HAP-1 (cell line): ENCODE measurements at regions not wholly inside any gene's neighbourhood (a gene's known extent, or its start where the extent isn't known, plus 50 kb on each side); places are given as distances from the start of the nearest gene placed in this dataset.

Experiments
- DNase-seq, 2 experiments: peaks; one replicate each; pipeline ENCODE4 v3.0.0-alpha.2; 2016 to 2020; ENCODE audit warnings: low spot score in 2 of 2
- H3K27me3 ChIP-seq: fragments of 250-450 bp; sonication (Bioruptor Pico); 2 replicates; pipeline ENCODE4 v1.5.1; 2020; ENCODE audit warnings: low read depth, mild to moderate bottlenecking, moderate library complexity
- H3K36me3 ChIP-seq: fragments of 250-450 bp; sonication (Bioruptor Pico); replicated peaks from 2 replicates; pipeline ENCODE4 v1.5.1; 2020; ENCODE audit warnings: mild to moderate bottlenecking
- H3K4me1 ChIP-seq: fragments of 250-450 bp; sonication (Bioruptor Pico); 2 replicates; pipeline ENCODE4 v1.5.1; 2020; ENCODE audit warnings: mild to moderate bottlenecking
- H3K4me3 ChIP-seq: fragments of 250-450 bp; sonication (Bioruptor Pico); 2 replicates; pipeline ENCODE4 v1.5.1; 2020; ENCODE audit warnings: mild to moderate bottlenecking, moderate library complexity
- H3K9me3 ChIP-seq: fragments of 250-450 bp; sonication (Bioruptor Pico); 2 replicates; pipeline ENCODE4 v1.5.1; 2020; ENCODE audit warnings: mild to moderate bottlenecking, moderate library complexity
- in situ Hi-C: fragments of 300-500 bp; cut with MboI; formaldehyde crosslinking; loops from 3 replicates; pipeline ENCODE4 v1.14.3; 2020; ENCODE audit warnings: low sequenced_read_pairs, inconsistent platforms, mixed read lengths

DNA sequence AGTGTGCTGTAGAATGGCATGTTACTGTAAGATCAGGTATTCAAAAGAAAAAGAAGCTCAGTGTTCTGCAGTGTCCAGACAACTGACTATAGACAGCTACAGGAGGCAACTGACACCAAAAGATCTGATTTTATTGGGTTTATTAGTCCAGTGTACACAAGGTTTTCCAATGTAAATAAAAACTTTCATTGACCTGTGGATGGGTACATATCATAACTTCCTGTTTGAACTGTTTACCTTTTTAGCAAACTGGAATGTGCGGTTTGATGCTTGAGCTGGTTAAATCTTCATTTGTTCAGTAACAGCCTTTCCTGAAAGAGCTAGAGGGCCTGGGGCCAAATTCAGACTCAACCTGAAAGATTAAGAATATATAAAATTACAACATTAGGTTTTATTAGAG lies 172.6 kb upstream of the SP8 start:
- DNase-seq, result no peak
- no peaks in the 10 kb centered on the region for H3K27me3 ChIP-seq
- H3K4me3 ChIP-seq, result no peak overlapping the region

DNA sequence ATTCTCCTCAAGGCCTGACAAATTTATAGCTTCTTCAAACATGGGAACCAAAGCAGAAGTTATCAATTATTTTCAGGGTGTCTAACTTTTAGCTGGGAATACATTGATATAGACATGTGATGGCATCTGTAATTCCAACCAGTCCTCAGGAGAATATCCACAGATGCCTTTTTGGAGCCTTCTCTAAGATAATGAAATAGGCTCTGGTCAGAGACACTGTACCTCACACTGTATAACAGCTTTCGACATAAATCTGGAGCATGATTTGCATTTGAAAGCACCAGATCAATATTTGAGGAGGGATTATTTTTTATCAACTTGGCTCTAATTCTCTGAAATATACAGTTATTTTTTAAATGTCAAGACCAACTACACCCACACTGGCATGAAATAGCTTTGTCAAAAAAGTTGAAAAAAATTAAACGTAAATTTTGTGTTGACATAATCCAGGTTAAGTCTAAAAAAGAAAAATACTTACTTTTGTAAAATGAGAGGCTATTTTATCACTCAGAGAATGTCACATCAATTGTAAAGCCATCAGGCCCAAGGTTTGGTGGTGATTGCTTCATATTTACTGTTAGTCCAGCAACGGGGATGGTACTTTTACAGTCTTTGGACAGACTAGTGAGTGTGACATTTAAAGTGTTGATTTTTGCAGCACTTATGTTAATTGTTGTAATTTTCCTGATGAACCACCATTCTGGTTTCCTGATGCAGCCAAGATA lies 177.0 kb upstream of the SP8 start:
- no peaks in the 10 kb centered on the region for H3K9me3 ChIP-seq
- peaks cover 23% of the 10 kb centered on the region for H3K4me1 ChIP-seq
- in situ Hi-C loops, result no loop called here
- H3K36me3 ChIP-seq, result no peaks in the 10 kb centered on the region
- no peak overlapping the region for H3K4me3 ChIP-seq
- peak in 1 of 2 experiments; percentile 44 for DNase-seq
- H3K27me3 ChIP-seq, result no peaks in the 10 kb centered on the region

More for the DNA sequence above, 172.6 kb upstream of the SP8 start:
- no peaks in the 10 kb centered on the region for H3K9me3 ChIP-seq
- in situ Hi-C loops, result no loop called here
- H3K36me3 ChIP-seq, result no peaks in the 10 kb centered on the region
- H3K4me1 ChIP-seq, result peaks cover 14% of the 10 kb centered on the region

DNA sequence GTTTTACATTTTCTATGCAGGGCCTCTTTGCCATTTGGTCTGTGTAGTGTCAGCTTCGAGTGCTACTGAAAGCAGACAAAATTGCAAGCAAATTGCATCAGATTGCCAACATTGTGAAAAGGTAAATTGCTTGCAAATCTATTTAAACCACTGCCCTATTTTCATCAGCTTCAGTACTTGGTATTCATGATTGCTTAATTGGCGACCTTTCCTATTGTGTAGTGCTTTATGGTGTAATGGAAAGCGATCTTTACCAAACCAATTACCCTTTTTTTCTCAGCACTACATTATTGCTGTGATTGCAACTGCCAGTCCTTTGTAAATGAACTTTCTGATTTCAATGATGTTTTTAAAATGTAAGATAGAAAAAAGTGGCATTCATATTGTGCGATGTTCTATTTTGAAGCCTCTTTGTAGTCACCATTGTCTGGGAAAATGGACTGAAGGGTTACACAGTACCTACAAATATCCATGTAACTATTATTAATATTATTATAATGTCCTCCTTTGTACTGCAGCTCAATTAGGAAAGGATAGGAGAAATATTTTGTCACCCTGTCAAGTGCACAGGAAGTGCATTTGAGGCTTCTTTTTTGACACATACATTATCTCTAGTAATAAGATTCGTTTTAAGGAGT lies 177.7 kb upstream of the SP8 start:
- Histone ChIP-seq H3K4me1 (peaks cover 23% of the 10 kb centered on the region), H3K9me3 (no peaks in the 10 kb centered on the region), H3K4me3 (no peak overlapping the region), H3K36me3 (no peaks in the 10 kb centered on the region), H3K27me3 (no peaks in the 10 kb centered on the region)
- DNase-seq, result peak; percentile 41 to 86
- in situ Hi-C loops, result no loop called here

DNA sequence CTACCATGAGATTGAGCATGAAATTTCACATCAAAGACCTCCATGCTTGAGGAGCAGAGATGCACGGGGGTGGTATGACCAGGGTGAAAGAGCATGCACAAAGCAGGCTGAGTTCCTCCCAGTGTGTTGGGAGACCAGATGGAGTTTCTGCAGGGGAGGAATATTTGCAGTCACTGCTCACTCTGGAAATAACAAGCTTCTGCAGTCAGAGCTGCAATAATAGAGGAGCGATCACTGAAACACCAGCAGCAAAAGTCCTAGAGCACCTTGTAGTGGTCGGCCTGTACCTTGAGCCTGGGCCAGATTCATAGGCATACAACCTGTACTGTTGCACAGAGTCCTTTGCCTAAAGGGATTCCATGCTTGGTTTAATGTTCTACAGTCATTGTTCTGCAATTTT lies 184.5 kb upstream of the SP8 start:
- Histone ChIP-seq H3K36me3 (no peaks in the 10 kb centered on the region), H3K9me3 (no peaks in the 10 kb centered on the region), H3K27me3 (no peaks in the 10 kb centered on the region), H3K4me1 (no peaks in the 10 kb centered on the region), H3K4me3 (no peak overlapping the region)
- in situ Hi-C loops, result no loop called here
- no peak for DNase-seq

DNA sequence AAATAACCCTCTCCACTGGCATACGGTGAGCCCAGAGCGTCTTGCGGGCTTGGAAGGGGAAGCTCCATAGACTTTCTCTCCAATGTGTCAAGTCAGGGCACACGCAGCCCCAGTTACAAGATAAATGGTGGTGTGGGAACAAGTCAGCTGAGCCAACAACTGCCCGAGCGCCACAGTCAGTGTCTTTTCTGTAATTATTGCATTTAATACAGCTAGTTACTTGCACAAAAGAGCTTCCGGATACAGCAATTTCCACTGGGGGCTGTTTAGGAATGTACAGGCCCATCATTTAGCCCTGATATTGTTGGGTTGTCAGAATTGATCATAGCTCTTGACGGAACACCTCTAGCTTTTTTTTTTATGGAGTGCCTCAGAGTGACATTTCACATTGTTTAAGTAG lies 193.5 kb upstream of the SP8 start:
- Histone ChIP-seq H3K36me3 (no peaks in the 10 kb centered on the region), H3K4me3 (no peak overlapping the region), H3K27me3 (no peaks in the 10 kb centered on the region), H3K4me1 (peaks cover 3% of the 10 kb centered on the region; the same call in 1 of the 2 replicates), H3K9me3 (no peaks in the 10 kb centered on the region)
- in situ Hi-C loops, result no loop called here
- DNase-seq, result no peak

DNA sequence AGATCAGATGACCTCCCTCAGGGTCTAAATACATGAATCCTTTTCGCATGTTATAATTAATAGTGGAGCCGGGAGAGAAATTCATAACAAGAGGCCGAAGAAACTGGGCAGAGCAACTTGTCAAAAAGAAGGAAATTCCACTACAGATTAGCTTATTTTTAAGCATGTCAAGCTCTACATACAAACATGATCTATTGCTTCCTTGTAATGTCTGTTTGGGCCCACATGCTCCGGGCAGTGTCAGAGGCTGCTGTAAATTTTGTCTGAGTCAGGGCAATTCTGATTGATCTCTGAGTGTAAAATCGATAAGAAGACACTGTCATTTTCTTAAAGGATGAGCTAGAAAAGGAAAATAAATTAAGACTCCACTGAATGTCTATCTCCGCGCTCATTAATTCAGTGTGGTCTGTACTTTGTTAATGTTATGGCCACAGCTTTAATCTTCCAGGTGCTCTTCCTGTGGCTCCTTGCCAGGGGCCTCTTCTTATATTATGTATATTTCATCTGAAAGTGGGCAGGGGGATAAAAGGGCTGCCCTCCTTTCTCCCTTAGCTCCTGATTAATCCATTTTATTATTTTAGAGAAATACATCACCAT lies 194.1 kb upstream of the SP8 start:
- H3K4me3 ChIP-seq, result no peak overlapping the region
- peak in 1 of 2 experiments; percentile 20 for DNase-seq
- no peaks in the 10 kb centered on the region for H3K9me3 ChIP-seq
- in situ Hi-C loops, result no loop called here
- no peaks in the 10 kb centered on the region for H3K27me3 ChIP-seq
- H3K36me3 ChIP-seq, result no peaks in the 10 kb centered on the region
- peaks cover 3% of the 10 kb centered on the region; the same call in 1 of the 2 replicates for H3K4me1 ChIP-seq

DNA sequence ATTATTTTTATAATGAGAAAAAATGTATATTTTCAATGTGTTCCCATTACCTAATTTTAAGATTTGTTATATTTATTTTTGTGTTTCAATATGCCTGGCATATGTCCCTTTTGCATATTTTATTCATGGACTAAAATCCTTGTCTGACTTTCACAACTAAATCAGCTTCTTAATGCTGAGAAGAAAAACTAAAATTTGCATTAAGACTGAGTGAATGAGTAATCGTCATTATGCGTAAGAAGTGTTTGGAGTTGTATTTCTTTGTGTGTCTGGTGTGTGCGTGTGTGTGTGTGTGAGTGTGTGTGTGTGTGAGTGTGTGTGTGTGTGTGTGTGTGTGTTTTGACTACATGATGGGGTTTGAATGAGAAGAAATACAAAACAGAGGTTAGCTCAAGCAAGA lies 201.7 kb upstream of the SP8 start:
- peak; percentile 15 to 31 for DNase-seq
- H3K9me3 ChIP-seq, result no peaks in the 10 kb centered on the region
- no peaks in the 10 kb centered on the region for H3K36me3 ChIP-seq

DNA sequence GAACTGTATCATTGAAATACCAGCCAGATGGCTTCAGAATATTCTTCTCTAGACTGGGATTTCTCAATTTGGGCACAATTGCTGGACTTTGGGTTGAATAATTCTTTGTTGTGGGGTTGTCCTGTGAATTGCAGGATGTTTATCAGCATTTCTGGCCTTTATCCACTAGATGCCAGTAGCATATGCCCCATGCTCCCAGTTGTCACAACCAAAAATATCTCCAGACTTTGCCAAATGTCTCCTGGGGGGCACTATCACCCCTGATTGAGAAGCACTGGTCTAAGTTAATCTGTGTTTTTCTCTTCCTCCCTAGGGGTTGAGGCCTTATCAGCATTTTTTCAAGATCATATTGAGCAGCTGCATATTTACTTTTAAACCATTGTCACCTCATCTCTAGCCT lies 204.9 kb upstream of the SP8 start:
- Histone ChIP-seq H3K9me3 (no peaks in the 10 kb centered on the region), H3K4me1 (peaks cover 4% of the 10 kb centered on the region; the same call in 1 of the 2 replicates), H3K4me3 (no peak overlapping the region), H3K27me3 (no peaks in the 10 kb centered on the region), H3K36me3 (no peaks in the 10 kb centered on the region)
- in situ Hi-C loops, result no loop called here
- no peak for DNase-seq

More for the DNA sequence above, 201.7 kb upstream of the SP8 start:
- peaks cover 4% of the 10 kb centered on the region; the same call in 1 of the 2 replicates for H3K4me1 ChIP-seq
- H3K27me3 ChIP-seq, result no peaks in the 10 kb centered on the region
- no peak overlapping the region for H3K4me3 ChIP-seq
- in situ Hi-C loops, result no loop called here

DNA sequence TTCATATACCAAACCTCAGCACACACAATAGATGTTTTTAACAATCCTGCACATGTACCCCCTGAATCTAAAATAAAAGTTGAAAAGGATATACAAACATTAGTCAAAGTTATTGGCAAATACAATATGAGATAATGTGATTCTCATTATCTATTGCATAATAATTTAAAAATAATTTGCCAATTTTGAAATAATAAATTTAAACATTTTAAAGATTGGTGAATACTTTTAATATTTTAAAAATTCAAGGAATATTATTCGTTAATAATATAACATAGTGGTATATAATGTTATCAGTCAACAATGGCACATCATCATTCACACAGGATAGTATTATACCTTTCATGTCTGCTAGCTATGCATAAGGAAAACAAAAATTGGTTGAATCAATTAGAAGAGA lies 207.0 kb upstream of the SP8 start:
- no peaks in the 10 kb centered on the region for H3K27me3 ChIP-seq
- no peak overlapping the region for H3K4me3 ChIP-seq
- no peaks in the 10 kb centered on the region for H3K36me3 ChIP-seq
- H3K9me3 ChIP-seq, result no peaks in the 10 kb centered on the region
- in situ Hi-C loops, result no loop called here
- H3K4me1 ChIP-seq, result peaks cover 2% of the 10 kb centered on the region
- no peak for DNase-seq

DNA sequence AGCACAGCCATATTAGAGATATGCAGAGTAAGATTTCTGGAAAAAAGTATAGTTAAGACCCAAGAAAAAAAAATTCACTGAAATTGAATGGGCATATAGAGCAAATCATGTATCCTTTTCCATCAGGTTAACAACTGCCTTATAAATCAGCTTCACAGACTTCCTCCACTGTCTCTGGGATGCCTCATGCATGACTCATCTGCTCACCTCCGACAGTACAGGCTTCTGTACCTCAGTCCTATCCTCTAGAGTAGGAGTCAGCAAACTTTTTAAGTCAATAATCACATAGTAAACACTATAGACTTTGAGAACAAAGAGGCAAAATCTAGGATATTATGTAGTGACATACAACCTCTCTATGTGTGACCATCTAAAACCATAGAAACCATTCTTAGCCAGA lies 211.6 kb upstream of the SP8 start:
- no peaks in the 10 kb centered on the region; the same call in 1 of the 2 replicates for H3K4me1 ChIP-seq
- in situ Hi-C loops, result no loop called here
- H3K4me3 ChIP-seq, result no peak overlapping the region
- no peaks in the 10 kb centered on the region for H3K9me3 ChIP-seq
- no peak for DNase-seq
- no peaks in the 10 kb centered on the region for H3K27me3 ChIP-seq
- H3K36me3 ChIP-seq, result no peaks in the 10 kb centered on the region

DNA sequence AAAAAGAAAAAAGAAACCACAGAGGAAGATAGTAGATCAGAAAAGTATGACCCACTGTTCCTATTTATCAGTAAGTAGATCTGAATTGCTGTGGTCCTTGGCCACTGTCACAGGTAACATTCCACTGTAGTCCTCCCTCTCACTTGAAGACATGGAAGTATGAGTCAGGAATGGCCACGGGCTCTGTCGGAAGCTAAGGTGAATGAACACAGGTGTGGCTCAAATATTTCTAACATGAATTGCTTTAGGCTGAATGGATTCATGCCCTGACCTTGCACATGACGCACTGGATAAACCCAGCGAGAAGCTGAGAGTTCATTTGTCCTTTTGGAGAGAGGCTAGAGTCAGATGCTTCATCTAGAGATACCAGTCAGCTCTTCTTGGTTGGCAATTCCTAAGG lies 224.5 kb upstream of the SP8 start:
- H3K27me3 ChIP-seq, result no peaks in the 10 kb centered on the region
- in situ Hi-C loops, result no loop called here
- no peak for DNase-seq

DNA sequence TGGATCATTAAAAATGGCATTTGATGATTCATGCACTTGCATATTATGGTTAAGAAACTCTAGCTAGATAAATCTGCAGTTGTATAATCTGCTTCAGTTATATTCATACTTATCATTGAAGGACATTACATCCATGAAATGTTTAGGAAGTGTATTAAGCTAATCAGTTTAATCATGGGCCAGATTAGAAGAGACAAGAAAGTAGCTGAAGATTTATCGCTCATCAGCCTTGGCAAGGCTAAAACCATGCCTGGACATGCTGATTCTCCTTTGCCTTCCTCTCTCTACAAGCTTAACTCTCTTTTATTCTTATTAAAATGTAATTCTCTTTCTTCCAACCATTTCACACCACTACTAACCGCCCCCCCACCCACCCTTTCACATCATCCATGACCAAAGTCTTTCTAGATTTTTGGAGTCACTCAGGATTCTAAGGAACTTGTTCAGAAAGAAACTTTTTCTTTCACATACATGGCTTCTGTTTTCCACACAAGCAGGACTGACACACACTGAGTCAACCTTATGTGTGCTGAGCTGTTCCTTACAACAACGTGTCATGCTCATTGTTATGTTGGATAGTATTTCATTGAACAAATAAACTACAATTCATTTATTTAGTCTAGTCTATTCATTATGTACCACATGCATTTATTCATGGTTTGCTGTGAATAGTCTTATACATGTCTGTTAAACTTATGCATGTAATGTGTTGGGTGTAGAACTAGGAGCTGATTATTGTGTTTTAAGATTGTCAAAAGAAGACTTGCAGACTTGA lies 227.3 kb upstream of the SP8 start:
- Histone ChIP-seq H3K27me3 (no peaks in the 10 kb centered on the region), H3K9me3 (no peaks in the 10 kb centered on the region), H3K4me1 (no peaks in the 10 kb centered on the region), H3K4me3 (no peak overlapping the region), H3K36me3 (no peaks in the 10 kb centered on the region)
- DNase-seq, result no peak
- in situ Hi-C loops, result no loop called here

More for the DNA sequence above, 224.5 kb upstream of the SP8 start:
- Histone ChIP-seq H3K9me3 (no peaks in the 10 kb centered on the region), H3K36me3 (no peaks in the 10 kb centered on the region), H3K4me3 (no peak overlapping the region), H3K4me1 (no peaks in the 10 kb centered on the region)

DNA sequence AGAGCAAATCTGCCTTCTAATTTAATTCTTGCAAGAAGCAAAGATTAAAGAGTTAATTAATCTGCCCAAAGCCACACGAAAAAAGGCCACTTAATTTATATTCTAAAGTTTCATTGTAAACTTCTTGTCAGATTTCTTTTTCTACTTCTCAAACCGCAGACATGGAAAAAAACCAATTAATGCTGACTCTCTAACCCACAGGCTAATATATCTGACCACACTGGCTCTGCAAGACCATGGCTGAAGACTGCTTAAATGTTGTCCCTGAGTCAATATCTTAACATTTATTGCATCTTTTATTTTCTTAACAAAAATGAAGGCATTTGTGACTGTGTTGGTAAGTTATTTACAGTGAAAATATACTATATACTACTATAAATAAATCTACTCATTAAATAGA lies 234.0 kb upstream of the SP8 start:
- H3K9me3 ChIP-seq, result no peaks in the 10 kb centered on the region
- no peak overlapping the region for H3K4me3 ChIP-seq
- no peak for DNase-seq
- H3K36me3 ChIP-seq, result no peaks in the 10 kb centered on the region
- no peaks in the 10 kb centered on the region for H3K27me3 ChIP-seq
- in situ Hi-C loops, result no loop called here
- no peaks in the 10 kb centered on the region for H3K4me1 ChIP-seq
